ENCODE measurements at regions not wholly inside any gene's neighbourhood (a gene's known extent, or its start where the extent isn't known, plus 50 kb on each side); places are given as distances from the start of the nearest gene placed in this dataset.

DNA sequence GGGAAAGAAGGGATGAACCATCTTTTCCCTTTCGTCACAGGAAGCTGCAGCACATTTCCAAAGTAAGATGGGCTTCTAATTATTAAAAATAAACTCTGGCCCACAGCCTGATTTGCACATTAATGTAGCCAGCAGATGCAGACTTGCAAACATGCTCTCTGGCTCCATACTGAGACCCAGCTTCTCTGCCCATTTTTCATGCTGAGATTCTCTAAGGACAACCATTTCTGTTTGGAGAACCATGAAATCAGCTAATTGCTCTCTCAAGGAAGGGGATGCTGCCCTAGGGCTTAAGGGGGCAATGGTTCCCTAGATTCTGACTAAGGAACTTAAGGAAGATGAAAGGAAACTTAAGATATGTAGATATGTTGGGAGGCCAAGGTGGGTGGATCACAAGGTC is 63.0 kb upstream of the CES5A start:
- DNase-seq: no peak

GRCh38 chr16:55933038-55933437 is 57.9 kb upstream of the CES5A start:
- no peak for DNase-seq

DNA sequence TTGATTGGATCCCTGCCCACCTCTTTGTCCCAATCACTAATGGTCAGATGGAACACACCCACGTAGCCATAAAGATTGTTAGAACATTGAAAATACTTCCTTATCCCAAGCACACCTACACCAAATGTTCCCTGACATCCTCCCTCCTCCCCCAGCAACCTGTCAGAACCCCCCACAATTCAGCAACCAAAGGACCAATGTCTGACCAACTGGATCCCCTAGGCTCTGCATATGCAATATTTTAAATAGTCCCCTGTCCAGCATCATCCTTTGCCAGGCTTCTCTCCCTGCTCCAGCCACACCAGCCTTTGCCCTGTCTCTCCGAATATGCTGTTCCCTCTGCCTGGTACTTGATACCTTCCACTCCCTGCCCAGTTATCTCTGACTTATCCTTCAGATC is 54.9 kb upstream of the CES5A start:
- no peak for DNase-seq

DNA sequence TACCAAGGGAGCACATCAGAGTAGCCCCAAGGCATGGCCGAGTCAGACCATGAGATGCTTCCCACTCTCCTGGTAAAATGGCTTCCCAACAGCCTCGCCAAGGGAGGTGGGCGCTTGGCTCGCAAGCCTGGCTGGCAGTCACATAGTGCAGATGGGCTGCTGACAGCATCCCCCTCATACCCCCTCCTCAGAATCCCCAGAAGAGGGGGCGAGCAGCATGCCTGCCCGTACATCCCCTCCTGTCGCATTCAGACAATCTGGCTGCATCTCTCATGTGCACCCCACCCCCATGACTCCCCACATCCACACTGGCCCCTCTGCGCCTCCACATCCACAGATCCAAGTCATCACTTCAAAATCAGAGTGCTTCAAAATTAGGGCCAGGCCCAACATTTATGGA is 54.0 kb upstream of the CES5A start:
- DNase-seq: no peak

- DNase-seq: no peak
These were observed 50.1 kb upstream of the CES5A start for GRCh38 chr16:55925242-55925641.

Data from NCI-H2107 (cell line).